ENCODE measurements at regions not wholly inside any gene's neighbourhood (a gene's known extent, or its start where the extent isn't known, plus 50 kb on each side); places are given as distances from the start of the nearest gene placed in this dataset.

DNA sequence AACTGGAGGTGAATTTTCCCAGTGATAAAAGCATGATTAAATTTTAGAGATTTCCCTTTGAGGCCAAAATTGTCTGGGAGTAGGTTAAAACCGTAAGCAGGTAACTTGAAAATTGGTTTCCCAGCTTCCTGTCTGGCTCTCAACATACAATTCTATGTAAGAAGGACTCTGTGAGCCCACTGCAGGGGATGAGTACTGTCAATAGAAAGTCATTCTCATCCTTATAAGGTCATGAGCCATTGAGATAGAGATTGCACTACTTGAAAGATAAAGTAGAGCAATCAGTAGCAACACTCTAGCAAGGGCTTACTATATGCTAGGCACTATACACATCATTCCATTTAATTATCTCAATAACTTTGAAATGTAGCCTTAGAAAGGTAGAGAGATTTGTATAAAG lies 225.6 kb upstream of the HMGA2 start:
- no peak for DNase-seq

DNA sequence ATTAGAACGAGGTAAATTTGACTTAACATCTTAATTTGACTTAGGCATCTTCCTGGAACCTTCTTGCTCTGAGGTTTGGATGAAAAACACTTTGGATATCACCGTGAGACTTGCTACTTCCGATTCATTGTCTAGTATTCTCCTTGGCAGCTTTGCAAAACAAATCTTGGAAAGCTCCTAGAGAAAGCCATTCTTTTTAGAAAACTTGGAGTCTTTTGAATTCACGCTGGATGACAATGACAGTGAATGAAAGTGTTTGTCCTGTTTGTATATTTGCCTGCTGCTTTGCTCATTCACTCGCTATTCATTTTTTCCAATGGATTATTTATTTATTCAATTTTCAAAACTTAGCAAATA lies 222.1 kb upstream of the HMGA2 start:
- DNase-seq: no peak

DNA sequence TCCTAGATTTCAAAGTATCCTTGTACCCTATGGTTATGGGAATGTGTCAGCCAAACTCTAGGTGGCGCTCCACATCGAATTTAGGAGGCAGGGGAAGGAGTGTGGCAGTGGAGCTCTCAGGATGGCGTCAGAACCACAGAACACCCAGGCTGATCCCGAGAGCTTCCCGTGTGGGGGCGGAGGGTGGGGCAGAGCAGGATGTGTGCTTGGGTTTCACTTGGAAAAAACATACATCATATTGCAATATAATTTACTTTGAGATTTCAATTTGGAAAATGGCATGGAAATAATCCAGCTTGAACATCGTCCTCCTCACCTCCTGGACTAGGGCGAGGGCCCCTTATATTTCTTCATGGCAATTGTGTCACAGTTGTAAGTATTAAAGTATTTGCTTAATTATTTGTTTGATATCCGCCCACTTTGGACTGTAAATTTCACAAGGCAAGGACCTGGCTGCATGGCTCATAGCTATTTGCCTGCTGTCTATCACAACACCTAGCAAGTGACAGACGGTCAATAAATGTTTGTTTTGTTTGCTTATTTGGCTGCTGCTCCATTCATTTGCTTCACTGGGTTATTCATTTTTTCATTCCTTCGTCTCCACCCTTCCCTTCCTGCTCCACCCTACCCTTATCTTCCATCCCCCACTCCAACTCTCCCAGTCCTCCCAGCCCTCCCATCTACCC lies 221.5 kb upstream of the HMGA2 start:
- peak; percentile 14 for DNase-seq

DNA sequence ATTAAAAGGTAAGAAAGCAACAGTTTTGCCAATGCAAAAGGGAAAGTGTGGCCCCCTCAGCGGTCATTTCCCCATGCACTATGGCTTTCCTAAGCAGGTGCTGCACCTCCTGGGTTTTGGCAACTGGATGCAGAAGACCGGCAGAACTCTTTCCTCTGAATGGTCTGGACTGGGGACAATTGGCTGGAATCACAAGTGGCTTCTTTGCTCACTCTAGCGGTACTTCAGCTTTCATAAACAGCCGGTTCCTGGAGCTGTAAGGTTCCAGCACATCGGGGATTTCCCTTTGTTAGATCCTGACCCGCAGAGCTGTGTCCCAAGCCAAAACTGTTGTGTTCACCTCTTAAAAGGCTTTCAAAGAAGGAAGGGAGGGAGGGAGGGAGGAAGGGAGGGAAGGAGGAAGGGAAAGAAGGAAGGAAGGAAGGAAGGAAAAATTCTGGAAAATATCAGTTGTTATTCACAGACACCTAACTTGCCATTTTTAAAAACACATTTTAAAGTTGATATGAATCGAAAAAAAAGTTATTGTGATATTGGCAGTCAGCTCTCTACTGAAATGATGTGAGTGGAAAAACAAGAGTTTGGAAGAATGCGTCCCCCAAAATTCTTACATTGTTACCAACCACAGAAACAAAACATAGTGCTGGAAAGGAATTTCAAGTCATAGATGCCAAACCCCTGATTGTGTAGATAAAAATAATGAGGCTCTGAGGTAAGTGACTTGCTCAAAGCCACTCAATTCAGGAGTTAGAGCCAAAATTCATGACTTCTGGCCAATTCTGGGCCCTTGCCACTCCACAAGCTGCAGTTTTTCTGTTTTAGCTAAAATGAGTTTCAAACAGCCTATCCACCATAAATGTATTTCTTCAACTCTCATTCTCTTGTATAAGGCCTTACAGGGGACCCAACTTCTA lies 220.6 kb upstream of the HMGA2 start:
- DNase-seq: no peak

DNA sequence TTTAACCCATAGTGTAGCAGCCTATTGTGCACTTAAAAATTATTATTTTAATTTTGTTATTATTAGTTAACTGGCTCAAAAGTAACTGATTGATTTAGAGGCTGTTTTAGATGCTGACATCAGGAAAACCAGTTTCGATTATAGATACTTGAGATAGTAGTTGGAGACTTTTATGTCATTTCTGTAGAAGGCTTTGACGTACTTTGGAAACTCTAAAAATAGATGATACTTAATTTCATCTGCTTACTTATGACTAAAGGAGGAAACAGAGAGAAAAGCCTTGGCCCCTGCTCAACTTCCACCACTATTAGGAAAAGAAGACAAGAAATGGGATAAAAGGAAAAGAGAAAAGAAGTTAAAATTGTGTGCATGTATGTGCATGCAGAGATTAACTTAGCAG lies 219.3 kb upstream of the HMGA2 start:
- DNase-seq: no peak

DNA sequence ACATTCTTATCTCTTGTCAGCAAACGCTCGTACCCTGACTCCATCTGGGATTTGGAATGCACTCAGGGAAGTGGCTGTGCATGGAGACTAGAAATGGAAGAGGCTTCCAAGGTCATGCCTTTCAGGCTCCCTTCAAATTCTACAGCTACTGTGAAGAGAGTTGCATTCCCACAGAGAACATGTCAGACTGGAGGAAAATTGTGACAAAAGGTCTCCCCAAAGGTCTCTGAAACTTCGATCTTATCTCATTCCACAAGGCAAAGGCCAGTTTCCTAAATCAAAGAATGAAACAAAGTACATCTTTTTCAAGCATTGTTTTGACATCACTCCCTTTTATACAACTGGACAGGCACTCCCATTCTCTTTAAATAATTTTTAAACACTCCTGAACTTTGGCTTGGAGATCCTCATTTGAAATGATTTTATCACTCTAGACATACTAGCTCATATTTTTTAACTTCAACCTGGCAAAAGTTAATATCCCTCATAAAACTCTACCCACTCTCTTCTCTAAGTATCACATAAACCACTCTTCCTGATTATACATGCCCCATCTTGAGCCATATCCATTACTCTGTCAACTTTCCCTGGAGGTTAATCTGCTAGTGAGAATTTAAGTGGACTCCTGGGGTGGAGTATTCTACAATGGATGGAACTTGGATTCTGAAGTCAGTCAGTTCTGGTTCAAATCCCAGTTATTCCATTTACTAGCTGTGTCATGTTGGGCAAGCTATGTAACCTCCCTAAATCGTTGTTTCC lies 218.1 kb upstream of the HMGA2 start:
- DNase-seq: no peak

DNA sequence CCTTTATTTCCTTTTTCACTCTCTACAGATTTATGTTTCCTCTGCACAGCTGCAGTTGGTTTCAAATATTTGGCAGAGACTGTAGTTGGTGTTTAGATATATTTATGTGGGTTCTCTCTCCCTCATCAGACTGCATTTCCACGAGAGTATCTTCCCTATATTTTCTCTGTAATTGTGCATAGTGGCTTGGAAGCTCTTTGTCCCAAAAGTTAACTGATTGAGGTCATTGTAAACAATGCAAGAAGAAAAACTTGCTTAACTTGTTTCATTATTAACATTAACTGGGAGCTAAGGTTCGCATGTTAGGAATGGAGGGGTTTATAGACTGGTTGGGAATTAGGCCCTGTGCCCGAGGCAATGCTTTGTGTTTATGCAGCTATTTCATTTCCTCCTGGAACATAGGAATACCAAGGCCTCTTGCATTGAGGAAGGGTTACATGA lies 216.9 kb upstream of the HMGA2 start:
- no peak for DNase-seq

DNA sequence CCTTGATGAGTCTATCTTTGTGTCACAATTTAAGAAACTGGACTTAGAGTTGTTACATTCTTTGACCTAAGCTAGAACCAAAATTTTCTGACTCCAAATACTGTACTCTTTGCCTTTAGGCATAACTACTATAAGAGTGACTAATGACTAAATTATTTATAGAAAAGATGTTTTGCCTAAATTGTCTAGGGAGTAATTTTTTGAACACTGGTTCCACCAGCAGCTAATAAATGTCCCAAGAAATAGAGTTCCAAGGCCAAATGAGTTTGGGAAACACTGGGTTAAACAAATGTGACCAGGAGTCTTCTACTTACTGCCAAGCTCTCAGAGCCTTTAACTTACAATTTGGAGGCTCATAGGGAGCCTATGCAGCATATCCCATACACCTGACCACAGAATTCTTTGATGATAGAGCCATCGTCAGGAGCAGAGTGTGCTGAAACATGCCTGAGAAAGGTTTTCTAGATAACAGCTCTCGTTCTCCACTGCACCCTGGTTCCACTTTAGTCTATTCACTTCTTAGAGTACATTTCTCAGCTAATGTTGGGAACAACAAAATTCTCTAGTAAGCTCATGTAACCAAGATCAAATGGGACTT lies 215.9 kb upstream of the HMGA2 start:
- DNase-seq: no peak

DNA sequence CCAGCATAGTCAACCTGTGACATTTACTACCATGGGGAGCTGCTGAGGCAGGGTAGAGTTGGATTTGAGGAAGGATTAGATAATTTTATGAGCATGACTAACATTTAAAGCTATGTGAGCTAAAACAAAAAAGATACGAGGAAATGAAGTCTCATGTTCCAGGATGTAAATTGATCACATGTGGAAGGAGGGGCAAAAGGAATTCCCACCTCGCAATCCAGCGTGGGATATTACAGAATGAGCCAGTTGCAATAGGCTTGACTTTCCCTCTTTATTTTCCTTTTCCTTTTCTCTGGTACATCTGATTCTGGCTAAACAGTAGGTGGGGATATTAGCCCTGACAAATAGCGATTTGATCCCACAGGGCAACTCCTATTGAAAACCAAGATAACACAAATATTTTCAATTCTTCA lies 214.9 kb upstream of the HMGA2 start:
- DNase-seq: no peak

DNA sequence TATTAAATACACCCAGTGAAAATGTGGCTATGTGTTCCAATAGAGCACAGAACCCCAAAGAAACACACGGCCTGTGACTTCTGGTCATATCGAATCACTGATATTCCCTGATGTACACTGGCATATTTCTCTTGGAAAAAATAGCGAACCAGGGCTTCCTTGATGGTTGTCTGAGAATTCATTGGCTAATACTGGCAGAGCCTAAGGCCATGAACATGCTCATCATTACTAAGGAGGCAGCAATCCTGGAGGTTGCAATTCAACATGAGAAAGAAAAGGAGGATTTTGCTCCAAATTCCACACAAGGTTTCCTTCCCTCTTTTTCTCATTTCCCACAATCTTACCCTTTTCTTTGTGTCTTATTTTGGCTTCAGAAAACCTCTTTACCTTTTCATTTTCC lies 212.9 kb upstream of the HMGA2 start:
- DNase-seq: no peak

DNA sequence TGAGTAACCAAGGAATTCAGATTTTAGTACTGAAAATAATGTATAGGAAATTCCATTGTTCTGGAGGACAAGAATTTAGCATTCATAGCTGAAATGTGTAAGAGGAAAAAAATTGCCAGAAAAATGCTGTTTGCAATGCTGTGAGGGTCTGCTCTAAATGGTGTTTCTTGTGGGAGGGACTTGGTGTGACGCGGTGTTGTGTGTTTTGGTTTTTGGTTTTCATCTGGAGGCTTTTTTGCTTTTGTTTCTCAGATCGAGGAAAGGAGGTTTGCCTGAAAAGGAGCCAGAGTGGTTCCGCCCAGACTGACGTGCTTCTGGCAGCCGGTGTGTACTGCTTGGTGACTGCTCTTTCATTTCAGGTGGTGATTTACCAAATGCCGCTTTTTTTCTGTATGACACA lies 211.8 kb upstream of the HMGA2 start:
- no peak for DNase-seq

DNA sequence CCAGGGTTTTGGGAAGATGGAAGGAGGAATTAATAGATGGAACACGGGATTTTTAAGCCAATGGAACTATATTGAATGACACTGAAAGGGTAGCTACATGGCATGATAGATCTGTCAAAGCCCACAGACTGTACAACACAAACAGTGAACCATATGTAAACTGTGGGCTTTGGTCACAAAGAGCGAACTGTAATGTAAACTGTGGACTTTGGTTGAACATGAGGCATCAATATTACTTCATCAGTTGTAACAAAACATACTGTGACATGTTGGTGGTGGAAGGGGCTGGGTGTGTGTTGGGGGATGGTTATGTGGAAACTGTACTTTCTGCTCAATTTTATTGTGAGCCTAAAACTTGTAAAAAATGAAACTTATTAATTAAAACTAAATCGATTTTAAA lies 210.6 kb upstream of the HMGA2 start:
- no peak for DNase-seq

DNA sequence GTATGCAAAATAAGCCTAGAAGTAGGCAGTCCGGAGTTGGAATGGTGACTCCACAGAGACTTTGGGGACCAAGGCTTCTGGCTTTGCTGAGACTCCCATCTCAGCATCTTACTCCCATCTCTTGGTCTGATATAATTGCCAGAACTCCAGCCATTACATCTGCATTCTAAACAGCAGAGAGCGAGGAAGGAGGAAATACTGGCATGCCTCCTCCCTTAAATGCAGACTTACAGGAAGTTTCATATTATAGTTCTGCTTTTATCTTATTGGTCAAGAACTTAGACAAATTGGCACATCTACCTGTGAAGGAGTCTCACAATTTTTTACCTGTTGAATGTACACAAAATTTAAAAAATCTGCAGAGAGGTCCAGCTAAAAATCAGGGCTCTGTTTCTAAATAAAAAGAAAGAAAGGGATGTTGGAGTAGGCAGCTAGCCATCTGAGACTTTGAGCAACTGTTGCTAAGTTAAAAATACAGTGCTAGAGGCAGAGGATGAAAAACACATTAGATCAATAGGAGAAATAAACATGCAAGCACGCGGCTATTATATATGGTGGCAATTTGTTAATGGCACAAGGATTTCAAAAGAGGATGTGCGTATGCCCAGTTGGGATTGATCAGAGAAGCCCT lies 209.9 kb upstream of the HMGA2 start:
- DNase-seq: no peak

DNA sequence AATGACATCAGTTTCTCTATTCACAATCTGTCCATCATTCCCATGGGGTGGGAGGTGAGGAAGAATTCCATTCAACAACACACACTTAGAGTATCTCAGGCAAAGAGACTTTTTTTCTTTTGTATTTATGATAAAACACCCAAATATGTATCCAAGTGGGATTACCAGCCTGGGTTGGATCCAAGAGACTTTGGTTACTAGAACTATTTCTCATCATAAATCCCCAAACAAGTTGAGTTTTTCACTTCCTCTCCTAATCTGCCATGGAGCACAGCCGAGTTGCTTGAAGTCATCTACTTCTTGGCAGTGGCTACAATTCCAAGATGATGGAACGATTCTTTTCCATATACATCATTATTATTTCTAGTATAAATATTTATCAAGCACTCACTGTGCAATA lies 209.2 kb upstream of the HMGA2 start:
- DNase-seq: no peak

DNA sequence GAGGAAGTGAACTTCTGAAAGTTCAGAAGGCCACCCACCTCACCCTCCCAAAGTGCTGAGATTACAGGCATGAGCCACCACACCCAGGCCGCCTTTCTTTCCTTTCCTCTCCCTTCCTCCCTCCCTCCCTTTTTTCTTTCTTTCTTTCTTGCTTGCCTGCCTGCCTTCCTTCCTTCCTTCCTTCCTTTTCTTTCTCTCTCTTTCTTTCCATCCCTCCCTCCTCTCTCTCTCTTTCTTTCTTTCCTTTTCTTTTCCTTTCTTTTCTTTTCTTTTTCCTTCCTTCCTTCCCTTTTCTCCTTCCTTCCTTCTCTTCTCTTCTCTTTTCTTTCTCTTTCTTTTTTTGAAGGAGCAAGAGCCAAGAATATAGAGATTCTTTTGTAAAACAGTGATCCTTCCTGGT lies 208.3 kb upstream of the HMGA2 start:
- no peak for DNase-seq

DNA sequence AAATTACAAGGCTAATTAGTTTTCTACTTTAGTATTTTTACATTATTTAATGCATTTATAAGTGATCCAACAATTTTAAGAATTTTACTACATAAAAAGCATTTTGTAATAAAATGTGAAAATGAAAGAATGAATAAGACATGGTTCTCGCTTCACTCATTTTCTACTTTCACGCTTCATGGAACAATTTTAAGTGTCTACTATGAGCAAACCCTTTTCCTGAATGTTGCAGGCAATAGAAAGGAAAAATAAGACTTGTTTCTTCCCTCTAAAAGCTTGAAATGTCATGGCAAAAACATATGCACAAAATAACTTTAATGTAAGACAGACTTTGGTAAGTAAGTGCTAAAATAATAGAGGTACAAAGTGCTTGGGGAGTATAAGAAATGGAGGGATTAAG lies 205.7 kb upstream of the HMGA2 start:
- DNase-seq: no peak

DNA sequence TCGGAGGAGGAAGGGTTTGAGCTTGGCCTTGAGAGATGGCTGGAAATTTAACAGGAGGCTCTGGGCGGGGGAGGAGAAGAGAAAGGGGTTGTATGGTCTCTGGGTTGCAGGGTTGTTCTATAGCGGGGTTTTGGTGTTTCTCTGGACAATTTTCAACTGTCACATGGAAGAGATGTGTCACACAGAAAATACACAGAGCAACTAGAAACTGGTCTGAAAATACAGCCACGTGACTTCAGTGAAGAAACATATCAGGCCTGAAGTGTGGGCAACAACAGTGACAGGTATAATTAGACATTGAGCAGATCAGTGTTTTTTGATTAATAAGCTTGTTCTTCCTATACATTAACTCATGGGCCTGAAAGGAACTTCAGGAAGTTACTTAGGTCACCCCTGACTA lies 205.3 kb upstream of the HMGA2 start:
- DNase-seq: no peak

DNA sequence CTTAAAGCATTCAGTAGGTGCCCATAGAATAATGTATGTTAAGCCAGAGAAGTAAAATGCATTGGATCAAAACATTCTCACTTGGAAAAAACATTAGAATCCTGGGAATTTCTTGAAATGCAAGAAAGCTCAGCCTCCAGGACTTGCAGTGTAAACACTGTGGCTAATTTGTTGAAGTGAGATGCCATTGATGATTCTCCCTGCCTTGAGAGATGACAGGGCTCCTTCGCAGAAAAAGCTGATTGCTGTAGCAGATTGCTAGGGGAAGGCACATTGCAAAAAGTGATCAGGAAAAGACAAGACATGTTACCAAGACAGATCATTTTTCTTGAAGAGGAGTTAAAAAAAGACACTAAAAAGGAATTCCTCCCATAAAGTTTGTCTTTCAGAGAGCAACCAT lies 204.2 kb upstream of the HMGA2 start:
- DNase-seq: no peak

DNA sequence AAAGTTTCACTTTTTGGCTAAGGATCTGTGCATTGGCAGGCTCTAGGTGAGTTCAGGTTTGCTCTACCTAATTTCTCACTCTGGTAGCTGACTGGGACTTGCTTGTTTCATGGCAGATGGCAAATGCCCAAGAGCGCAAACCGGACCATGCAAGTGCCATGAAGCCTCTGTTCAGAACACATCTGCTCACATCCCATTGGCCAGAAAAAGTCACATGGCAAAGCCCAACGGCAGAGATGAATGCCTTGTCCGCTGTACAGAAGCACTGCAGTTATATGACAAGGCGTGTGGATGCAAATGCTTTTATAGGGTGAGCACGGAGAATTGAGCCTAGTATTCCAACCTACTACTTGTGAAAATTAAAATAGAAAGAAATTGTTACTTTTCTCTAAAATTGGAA lies 202.2 kb upstream of the HMGA2 start:
- DNase-seq: no peak

DNA sequence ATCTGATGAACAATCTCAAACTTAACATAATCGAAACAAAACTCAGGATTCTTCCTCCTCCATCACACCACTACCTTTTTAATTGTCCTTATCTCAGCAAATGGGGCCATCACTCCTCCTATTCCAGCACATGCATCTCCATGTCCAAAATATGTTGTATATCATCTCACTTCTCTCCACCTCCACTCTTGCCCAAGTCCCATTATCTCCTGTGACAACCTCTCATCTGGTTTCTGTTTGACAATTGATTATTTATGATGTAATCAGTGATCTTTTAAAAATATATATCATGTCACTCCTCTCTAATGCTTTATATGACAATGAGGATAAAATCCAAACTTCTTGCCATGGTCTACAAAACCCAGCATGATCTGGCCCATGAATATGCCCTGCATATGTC lies 200.8 kb upstream of the HMGA2 start:
- DNase-seq: no peak

DNA sequence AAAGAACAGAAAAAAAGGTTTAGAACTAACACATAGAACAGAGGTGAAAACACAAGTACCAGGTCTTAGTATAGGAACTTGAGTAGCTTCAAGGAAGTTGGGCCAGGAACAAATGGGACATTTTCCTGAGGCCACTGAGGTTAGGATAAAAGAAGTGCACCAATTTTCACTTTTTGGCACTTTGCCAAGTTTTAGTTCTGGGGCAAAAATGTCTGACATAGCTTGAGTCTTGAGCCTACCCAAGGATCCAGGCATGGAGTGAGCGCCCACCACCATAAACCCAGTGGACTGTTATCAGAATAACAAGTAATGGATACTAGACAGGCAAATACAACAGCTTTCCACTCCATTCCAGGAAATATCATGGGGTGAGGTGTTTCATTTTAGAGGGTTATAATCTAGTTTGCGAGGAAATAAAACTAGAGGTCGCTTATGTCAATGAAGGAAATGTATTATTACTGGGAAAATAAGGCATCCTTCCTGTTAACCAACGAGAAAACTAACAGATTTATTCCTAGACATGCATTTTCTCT lies 199.7 kb upstream of the HMGA2 start:
- no peak for DNase-seq

DNA sequence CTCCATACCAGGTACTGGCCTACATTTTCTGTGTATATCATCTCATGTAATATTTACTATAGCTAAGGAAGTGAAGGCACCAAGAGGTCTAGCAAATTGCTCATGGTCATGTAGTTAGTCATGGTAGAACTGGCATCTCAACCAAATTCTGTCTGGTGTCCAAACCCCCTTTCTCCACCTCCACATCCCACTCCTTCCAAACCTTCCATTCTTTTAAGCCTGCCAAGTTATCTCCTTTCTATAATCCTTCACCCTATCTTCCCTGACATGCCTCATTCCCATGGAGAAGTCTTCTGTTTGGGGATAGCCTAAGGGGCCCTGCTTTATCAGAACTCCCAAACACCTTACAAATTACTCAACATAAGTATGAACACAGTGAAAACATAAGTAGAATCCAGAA lies 196.2 kb upstream of the HMGA2 start:
- no peak for DNase-seq

DNA sequence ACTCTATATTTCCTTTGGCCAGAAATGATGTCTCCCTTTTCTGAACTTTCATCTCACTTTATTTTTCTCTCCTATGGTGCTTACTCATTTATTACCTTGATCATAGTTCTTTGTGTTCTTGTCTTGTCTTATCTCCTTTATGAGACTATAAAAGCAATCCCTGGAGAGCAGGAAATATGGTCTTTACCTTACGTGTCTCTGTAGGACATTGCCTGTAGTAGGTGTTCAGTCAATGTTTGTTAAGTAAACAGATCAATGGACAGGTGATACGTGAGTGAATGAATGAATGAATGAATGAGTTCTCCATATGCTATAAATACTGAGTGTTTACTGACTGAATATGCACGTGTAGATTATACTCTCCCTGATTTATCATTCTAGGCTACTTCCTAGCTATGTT lies 193.7 kb upstream of the HMGA2 start:
- no peak for DNase-seq

Measured in NCI-H2171 treated with DMSO at 0.1 percent for 48 hours (cell line).